HG03521 (cell line): ENCODE measurements at regions not wholly inside any gene's neighbourhood (a gene's known extent, or its start where the extent isn't known, plus 50 kb on each side); places are given as distances from the start of the nearest gene placed in this dataset.

Experiments
- ATAC-seq: cut with Tn5 transposase; IDR thresholded peaks from one replicate; pipeline ENCODE4 v1.9.1; 2021; ENCODE audit warnings: mild to moderate bottlenecking, moderate library complexity; ENCODE audit not compliant: unreplicated experiment

- ATAC-seq: no peak
Observed at GRCh38 chr7:118671149-118671548, 446.6 kb downstream of the ANKRD7 start.

GRCh38 chr7:118684796-118685195 lies 460.3 kb downstream of the ANKRD7 start:
- ATAC-seq: no peak

- no peak for ATAC-seq
Observed at GRCh38 chr7:118689403-118689802, 464.9 kb downstream of the ANKRD7 start.

GRCh38 chr7:118696879-118697278 lies 472.4 kb downstream of the ANKRD7 start:
- no peak for ATAC-seq

- ATAC-seq: no peak
Observed at GRCh38 chr7:118699222-118699621, 474.7 kb downstream of the ANKRD7 start.

GRCh38 chr7:118708741-118709140 lies 484.2 kb downstream of the ANKRD7 start:
- no peak for ATAC-seq

- ATAC-seq: no peak
Observed at GRCh38 chr7:118711688-118712087, 487.2 kb downstream of the ANKRD7 start.

- no peak for ATAC-seq
Observed at GRCh38 chr7:118713039-118713438, 488.5 kb downstream of the ANKRD7 start.

- ATAC-seq: no peak
Observed at GRCh38 chr7:118720632-118721031, 496.1 kb downstream of the ANKRD7 start.

GRCh38 chr7:118731854-118732253 lies 507.4 kb downstream of the ANKRD7 start:
- ATAC-seq: no peak

GRCh38 chr7:118734541-118734940 lies 510.0 kb downstream of the ANKRD7 start:
- no peak for ATAC-seq

GRCh38 chr7:118735441-118735840 lies 510.9 kb downstream of the ANKRD7 start:
- ATAC-seq: no peak

GRCh38 chr7:118737935-118738334 lies 513.4 kb downstream of the ANKRD7 start:
- ATAC-seq: no peak

GRCh38 chr7:118745927-118746326 lies 521.4 kb downstream of the ANKRD7 start:
- ATAC-seq: no peak

GRCh38 chr7:118747473-118747872 lies 523.0 kb downstream of the ANKRD7 start:
- ATAC-seq: no peak

- no peak for ATAC-seq
Observed at GRCh38 chr7:118753479-118753878, 529.0 kb downstream of the ANKRD7 start.

- no peak for ATAC-seq
Observed at GRCh38 chr7:118754608-118755007, 530.1 kb downstream of the ANKRD7 start.

GRCh38 chr7:118755067-118755625 lies 530.6 kb downstream of the ANKRD7 start:
- ATAC-seq: no peak

GRCh38 chr7:118757066-118757465 lies 532.6 kb downstream of the ANKRD7 start:
- no peak for ATAC-seq

GRCh38 chr7:118758582-118758981 lies 534.1 kb downstream of the ANKRD7 start:
- ATAC-seq: no peak

GRCh38 chr7:118759921-118760320 lies 535.4 kb downstream of the ANKRD7 start:
- no peak for ATAC-seq

GRCh38 chr7:118762451-118762850 lies 537.9 kb downstream of the ANKRD7 start:
- no peak for ATAC-seq

GRCh38 chr7:118764221-118764620 lies 539.7 kb downstream of the ANKRD7 start:
- ATAC-seq: no peak
